ENCODE measurements at regions not wholly inside any gene's neighbourhood (a gene's known extent, or its start where the extent isn't known, plus 50 kb on each side); places are given as distances from the start of the nearest gene placed in this dataset.

DNA sequence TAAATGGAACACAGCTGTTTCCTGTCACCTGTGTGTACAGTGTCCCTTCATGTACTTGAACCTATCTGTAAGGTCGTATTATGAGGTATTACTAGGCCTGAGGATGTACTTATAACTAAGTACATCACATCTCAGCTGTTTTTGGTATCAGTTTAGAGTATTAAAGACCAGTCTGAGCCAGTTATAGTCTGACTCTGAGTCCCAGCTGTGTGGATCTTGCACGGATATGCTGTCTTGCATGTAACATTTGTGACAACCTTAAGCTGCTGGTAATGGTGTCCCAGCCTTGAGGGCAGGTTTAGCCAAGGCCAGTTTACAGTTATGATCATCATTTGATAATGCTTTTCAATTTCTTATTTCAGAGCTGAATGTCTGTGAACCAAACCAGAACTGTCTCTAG is 496.3 kb downstream of the SLC4A3 start:
- no peak overlapping the region for H3K4me3 Mint-ChIP-seq
- H3K27ac Mint-ChIP-seq = no peak overlapping the region
- H3K27me3 Mint-ChIP-seq = no peaks in the 10 kb centered on the region
- no peaks in the 10 kb centered on the region for H3K4me1 Mint-ChIP-seq
- intact Hi-C loops (cut with micrococcal nuclease) = no loop called here
- DNase-seq (no peak), ATAC-seq (ENCODE audit: low read depth) (no peak)
- TF ChIP-seq, protein P1, sequence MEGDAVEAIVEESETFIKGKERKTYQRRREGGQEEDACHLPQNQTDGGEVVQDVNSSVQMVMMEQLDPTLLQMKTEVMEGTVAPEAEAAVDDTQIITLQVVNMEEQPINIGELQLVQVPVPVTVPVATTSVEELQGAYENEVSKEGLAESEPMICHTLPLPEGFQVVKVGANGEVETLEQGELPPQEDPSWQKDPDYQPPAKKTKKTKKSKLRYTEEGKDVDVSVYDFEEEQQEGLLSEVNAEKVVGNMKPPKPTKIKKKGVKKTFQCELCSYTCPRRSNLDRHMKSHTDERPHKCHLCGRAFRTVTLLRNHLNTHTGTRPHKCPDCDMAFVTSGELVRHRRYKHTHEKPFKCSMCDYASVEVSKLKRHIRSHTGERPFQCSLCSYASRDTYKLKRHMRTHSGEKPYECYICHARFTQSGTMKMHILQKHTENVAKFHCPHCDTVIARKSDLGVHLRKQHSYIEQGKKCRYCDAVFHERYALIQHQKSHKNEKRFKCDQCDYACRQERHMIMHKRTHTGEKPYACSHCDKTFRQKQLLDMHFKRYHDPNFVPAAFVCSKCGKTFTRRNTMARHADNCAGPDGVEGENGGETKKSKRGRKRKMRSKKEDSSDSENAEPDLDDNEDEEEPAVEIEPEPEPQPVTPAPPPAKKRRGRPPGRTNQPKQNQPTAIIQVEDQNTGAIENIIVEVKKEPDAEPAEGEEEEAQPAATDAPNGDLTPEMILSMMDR (IDR thresholded peaks at IDR 0.05) = no peak
- peaks cover 2% of the 10 kb centered on the region for H3K9me3 Mint-ChIP-seq
- ChIA-PET CTCF (no interaction called here), POLR2A (no interaction called here)
- no peaks in the 10 kb centered on the region for H3K36me3 Mint-ChIP-seq (ENCODE audit: low read depth)

DNA sequence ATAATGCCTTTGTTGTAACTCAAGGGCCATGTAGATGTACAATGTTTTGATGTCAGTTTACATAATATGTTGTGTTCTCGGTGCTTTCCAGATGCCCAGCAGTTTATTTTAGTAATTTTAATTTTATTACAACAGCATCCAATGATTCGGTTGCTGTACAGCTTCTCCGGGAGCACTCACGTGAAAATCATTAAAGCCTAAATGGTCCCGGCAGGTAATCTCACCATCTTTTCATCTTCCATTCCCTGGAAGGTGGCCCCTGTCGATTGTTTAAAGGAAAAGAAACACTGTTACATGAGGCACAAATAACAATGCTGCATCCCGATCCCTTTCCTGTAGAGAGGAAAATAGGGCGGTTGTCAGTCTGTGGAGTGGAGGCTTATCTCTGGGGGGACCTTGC is 498.1 kb downstream of the SLC4A3 start:
- TF ChIP-seq, protein P1 (IDR thresholded peaks at IDR 0.05) = no peak
- Mint-ChIP-seq H3K4me3 (no peak overlapping the region), H3K27ac (no peak overlapping the region), H3K27me3 (no peaks in the 10 kb centered on the region), H3K4me1 (no peaks in the 10 kb centered on the region), H3K36me3 (ENCODE audit: low read depth) (no peaks in the 10 kb centered on the region), H3K9me3 (peaks cover 2% of the 10 kb centered on the region)
- DNase-seq (no peak), ATAC-seq (ENCODE audit: low read depth) (no peak)
- POLR2A ChIA-PET = no interaction called here
- intact Hi-C loops (cut with micrococcal nuclease) = no loop called here
- CTCF ChIA-PET = no interaction called here

DNA sequence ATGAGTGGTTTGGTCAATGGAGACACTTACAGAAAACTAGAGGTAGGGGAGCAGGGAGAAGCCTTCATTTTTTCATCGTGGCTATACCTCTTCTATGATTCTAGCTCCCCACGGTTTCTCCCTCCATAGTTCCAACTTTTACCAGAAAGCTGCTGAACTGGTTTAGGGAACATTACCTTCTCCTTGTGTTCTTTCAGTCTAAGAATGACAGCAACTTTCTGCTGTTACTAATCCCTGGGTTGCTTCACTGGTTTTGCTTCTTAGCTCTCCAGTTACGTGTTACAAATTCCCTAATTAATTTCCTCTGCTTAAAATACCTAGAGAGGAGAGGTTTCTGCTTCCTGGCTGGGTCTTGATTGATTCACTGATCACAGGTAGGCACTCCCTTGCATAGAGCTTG is 499.9 kb downstream of the SLC4A3 start:
- Mint-ChIP-seq H3K9me3 (peaks cover 7% of the 10 kb centered on the region), H3K36me3 (ENCODE audit: low read depth) (no peaks in the 10 kb centered on the region), H3K4me3 (no peak overlapping the region), H3K4me1 (no peaks in the 10 kb centered on the region), H3K27ac (no peak overlapping the region), H3K27me3 (no peaks in the 10 kb centered on the region)
- ATAC-seq (ENCODE audit: low read depth) (no peak), DNase-seq (no peak)
- TF ChIP-seq, protein P1 (IDR thresholded peaks at IDR 0.05) = no peak
- intact Hi-C loops (cut with micrococcal nuclease) = no loop called here
- POLR2A ChIA-PET = no interaction called here
- CTCF ChIA-PET = no interaction called here

DNA sequence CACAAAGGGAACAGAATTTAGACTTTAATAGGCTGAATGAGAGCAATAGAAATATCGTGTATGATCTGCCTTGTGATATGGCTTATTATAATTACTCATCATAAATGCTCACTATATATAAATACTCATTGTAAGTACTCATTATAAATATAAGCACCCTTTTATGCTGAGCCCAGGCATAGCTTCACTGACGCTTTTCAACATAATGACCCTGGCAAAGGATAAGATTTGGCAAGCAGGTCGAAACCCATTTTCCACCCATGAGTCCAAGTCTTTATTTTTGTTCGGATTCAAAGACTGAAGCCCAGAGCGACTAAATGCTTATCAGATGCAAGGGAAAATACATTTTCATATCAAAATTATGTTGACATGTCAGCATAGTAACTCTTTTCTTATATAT is 500.4 kb downstream of the SLC4A3 start:
- no peak overlapping the region for H3K27ac Mint-ChIP-seq
- H3K4me1 Mint-ChIP-seq = no peaks in the 10 kb centered on the region
- TF ChIP-seq, protein P1 (IDR thresholded peaks at IDR 0.05) = no peak
- ChIA-PET CTCF (no interaction called here), POLR2A (no interaction called here)
- H3K36me3 Mint-ChIP-seq (ENCODE audit: low read depth) = no peaks in the 10 kb centered on the region
- H3K9me3 Mint-ChIP-seq = peaks cover 5% of the 10 kb centered on the region
- DNase-seq (no peak), ATAC-seq (ENCODE audit: low read depth) (no peak)
- intact Hi-C loops (cut with micrococcal nuclease) = no loop called here
- no peaks in the 10 kb centered on the region for H3K27me3 Mint-ChIP-seq
- H3K4me3 Mint-ChIP-seq = no peak overlapping the region

DNA sequence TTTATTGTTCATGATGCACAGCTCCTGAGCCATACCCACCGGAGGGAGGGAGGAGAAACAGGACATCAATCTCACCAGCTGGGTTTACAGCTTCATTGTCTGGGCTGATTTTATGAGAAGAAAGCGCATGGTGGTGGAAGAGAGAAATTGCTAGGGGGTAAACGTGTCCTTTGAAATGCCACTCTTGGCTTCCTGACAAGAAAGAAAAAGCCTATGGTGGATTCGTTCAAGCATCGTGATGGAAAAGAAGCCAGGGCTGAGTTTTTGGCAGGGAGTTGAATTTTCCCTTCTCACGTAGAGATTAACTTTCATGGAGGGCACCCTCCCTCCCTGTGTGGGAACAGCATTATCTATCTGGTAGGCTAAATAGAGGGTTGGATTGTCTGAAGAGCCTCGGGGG is 502.0 kb downstream of the SLC4A3 start:
- POLR2A ChIA-PET = no interaction called here
- DNase-seq (no peak), ATAC-seq (ENCODE audit: low read depth) (no peak)
- TF ChIP-seq, protein P1 (IDR thresholded peaks at IDR 0.05) = no peak
- Mint-ChIP-seq H3K36me3 (ENCODE audit: low read depth) (no peaks in the 10 kb centered on the region), H3K9me3 (peaks cover 5% of the 10 kb centered on the region), H3K27ac (no peak overlapping the region), H3K27me3 (no peaks in the 10 kb centered on the region), H3K4me1 (no peaks in the 10 kb centered on the region), H3K4me3 (no peak overlapping the region)
- intact Hi-C loops (cut with micrococcal nuclease) = no loop called here
- CTCF ChIA-PET = no interaction called here
